ENCODE measurements at regions not wholly inside any gene's neighbourhood (a gene's known extent, or its start where the extent isn't known, plus 50 kb on each side); places are given as distances from the start of the nearest gene placed in this dataset.
"Not testable (repeated sequence)": the region's sequence is repeated elsewhere in the genome, so short reads cannot be mapped to it uniquely, and the experiment has no call there.

- no peak for DNase-seq
Observed at GRCh38 chr5:123997064-123997461, 485.1 kb downstream of the CSNK1G3 start.

GRCh38 chr5:123992641-123993040 is 480.7 kb downstream of the CSNK1G3 start:
- DNase-seq = no peak

DNA sequence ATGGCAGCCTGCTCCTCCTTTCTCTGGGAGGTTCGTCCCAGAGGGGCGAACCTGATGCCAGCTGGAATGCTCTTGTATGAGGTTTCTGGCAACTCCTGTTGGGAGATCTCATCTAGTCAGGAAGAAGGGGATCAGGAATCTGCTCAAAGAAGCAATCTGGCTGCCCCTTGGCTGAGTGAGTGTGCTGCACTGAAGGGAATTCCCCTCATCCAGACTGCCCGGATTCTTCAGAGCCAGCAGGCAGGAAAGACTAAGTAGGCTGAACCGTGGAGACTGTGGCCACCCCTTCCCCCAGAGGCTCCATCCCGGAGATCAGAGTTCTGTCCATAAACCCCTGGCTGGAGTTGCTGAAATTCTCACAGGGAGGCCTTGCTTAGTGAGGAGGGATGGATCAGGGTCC is 476.0 kb downstream of the CSNK1G3 start:
- DNase-seq = no peak

- DNase-seq = no peak
Observed at GRCh38 chr5:123976379-123977033, 464.5 kb downstream of the CSNK1G3 start.

DNA sequence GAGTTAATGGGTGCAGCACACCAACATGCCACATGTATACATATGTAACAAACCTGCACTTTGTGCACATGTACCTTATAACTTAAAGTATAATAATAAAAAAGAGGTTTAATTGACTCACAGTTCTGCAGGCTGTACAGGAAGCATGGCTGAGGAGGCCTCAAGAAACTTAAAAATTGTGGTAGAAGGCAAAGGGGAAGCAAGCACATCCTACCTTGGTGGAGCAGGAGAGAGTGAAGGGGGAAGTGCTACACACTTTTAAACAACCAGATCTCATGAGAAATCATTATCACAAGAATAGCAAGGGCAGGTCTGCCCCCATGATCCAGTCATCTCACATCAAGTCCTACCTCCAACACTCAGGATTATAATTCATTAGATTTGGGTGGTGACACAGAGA is 463.5 kb downstream of the CSNK1G3 start:
- not testable (repeated sequence) for DNase-seq

GRCh38 chr5:123966781-123967180 is 454.8 kb downstream of the CSNK1G3 start:
- no peak for DNase-seq

DNA sequence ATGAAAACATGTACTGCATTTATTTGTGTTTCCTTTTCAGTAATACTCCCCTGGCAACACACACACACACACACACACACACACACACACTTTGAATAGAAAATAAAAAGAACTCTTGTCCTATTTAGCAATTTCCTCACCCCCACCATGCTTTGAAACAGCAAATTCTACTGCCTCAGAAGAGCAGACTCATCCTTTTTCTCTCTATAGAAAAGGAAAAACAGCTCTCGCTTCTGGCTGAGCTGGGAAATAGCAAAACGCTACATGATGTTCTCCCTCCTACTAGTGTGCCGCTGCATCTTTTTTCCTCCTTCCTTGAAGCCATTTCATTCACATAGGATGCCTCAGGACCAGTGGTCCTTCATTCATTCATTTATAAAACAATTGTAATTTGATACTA is 453.6 kb downstream of the CSNK1G3 start:
- DNase-seq = no peak

DNA sequence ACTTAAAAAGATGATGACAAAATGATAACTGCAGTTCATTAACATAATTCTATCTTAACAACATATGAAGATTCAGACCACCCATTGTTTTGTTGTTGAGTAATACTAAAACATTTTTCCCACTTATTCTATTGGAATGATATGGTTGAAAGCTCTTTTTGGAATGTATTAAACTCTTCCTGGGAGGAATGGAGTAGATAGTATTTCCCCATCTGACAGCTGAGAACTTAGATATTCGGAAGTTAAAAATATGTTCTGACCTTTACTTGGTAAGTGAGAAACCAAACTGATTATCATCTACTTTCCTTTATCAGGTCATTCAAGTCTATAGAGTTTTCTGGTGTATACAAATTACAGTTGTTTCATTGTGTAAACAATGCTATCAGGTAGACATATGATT is 452.9 kb downstream of the CSNK1G3 start:
- no peak for DNase-seq

- DNase-seq = no peak
Observed at GRCh38 chr5:123960526-123960925, 448.5 kb downstream of the CSNK1G3 start.

DNA sequence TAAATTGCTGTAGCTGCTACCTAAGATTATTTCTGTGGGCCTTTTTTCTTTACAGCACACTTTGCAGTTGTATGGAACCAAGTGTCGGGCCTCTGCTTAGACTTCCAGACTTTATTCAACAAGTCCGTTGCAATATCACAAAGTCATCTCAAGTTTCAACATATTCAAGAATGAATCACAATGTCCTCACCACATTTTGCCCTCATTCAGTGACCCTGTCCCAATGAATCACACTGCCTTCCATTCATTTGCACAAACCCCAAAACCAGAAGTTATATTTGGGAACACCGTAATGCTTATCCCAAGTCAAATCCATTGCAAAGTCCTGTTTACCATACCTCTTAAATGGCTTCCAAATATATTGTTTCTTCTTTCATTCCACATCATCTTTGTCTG is 439.6 kb downstream of the CSNK1G3 start:
- no peak for DNase-seq

DNA sequence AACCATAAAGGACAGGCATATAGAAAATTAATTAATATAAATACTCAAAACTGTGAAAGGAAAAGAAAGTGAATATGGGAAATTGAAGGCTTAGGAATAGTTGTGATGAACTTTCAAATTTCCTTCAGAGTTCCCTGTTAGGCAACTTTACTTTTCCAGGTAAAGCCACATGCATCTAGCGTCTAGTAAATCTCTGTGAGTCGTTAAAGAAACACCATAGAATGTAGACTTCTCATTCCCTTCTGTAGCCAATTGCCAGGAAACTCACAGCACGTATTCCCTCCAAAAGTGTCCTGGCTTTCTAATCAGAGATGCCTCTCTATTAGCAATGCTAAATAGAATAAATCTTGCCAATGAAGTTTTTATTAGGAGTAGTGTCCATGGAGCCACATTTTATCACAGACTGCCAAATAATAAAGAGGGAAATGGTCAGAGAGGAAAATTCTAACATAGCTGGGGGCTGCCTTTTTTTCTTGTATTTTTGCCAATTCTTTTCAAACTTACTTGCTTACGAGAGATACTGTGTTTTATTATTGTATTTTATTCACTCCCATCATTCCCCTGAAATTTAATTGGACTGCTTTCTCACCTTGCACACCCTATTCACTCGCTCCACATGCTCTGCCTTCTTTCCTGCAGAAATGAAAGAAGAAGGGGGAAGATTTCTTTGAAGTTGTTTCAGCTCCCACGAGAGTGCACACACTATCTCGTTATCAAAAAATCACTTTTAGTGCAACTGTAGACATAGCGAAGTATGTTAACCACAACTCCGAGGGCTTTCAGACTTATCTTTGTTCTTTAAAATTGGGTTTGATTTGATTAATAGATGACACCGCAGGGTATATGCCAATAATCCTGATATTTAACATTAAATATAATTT is 439.0 kb downstream of the CSNK1G3 start:
- no peak for DNase-seq

DNA sequence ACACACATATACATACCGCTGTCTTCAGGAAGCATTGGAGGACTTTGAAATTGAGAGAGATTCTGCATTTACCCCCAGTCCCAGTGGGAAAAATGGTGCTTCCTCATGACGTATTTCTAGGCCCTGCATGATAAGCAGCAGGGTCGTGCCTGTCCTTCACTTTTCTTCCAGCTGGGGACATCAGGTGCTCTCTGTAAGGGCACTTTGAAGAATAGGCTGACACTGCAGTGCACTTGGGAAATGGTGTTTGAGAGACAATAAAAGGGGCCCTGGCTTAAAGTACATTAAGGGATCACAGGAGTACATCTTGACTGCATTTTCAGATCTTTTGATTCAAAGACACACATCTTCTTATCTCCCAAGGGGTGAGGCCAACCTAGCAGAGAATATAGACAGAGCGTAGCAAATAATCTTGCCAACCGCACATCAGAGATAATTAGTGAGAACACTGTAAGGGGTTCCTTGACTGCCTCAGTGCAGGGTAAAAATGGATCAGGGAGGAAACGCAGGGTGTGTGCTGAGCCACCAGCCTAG is 437.9 kb downstream of the CSNK1G3 start:
- DNase-seq = no peak

GRCh38 chr5:123949043-123949804 is 437.2 kb downstream of the CSNK1G3 start:
- DNase-seq = no peak

DNA sequence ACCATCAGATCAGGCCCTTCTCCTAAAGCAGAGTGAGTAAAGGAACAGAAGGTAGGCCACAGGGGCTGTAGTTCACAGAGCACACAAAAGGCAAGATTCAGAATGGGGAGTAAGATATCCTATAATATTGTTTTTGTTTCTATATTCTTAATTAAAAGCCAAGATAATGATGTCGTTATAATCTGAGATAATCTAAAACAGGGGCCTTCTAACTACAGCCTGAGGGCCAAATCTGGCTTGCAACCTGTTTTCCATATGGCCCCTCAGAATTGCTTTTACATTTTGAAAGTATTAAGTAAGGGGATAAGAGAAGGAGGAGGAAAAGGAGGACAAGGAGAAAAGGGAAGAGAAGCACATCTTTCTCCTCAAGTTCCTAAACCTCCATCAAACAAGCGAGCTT is 435.8 kb downstream of the CSNK1G3 start:
- no peak for DNase-seq

DNA sequence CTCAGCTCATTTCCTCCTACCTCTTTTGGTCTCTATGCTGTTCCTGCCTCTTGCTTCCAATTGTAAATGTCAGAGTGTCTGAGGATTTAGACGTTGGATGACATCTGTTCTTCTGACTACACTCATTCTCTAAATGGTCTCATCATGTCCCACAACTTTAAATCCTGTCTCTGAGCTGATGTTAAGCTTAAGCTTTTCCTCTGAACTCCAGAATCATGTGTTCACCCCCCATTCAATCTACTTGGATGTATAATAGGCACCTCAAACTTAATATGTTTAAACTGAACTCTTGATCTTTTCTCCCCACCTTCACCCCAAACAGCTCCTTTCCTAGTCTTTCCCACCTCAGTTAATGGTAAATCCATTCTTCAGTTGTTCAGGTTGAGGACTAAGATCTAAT is 433.6 kb downstream of the CSNK1G3 start:
- DNase-seq = no peak

DNA sequence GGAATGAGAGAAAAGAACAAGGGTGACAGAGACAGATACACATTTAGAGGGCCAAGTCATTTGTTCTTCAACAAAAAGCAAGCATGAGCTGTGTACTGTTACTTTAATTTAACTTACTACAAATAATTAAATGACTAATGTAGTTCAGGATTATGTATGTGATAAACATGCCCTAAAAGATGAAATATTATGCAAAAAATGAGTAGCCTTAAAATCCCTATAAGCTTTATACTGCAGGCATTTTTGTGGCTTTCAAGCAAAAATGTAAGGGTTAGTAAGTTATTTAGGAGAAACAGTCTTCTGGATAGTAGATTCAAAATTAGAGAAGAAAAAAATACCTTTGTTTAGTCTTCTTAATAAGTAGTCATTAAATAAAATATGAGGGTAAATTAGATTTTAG is 431.2 kb downstream of the CSNK1G3 start:
- no peak for DNase-seq

- DNase-seq = no peak
Observed at GRCh38 chr5:123940416-123940815, 428.4 kb downstream of the CSNK1G3 start.

- no peak for DNase-seq
Observed at GRCh38 chr5:123937230-123937629, 425.3 kb downstream of the CSNK1G3 start.

GRCh38 chr5:123936548-123936947 is 424.6 kb downstream of the CSNK1G3 start:
- no peak for DNase-seq

- not testable (repeated sequence) for DNase-seq
Observed at GRCh38 chr5:123933812-123934211, 421.8 kb downstream of the CSNK1G3 start.

DNA sequence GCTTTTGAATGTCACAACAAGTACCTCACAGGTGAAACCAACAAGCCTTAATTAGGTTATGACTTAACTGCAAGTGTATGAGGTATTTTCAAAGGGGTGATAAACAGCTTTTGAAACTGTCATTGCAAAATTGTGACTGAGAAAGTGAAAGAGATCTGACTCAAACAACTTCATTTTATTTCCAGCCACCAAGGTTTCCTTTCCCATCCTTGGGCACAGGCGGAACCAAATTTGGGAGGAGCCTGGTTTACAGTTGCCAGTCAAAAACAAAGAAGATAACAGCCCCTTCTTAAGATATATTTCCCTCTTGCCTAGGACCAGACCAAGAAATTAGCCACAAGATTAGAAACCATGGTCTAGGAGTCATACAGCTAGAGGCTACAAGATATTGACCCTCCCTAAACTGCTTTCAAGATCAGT is 417.1 kb downstream of the CSNK1G3 start:
- DNase-seq = no peak

GRCh38 chr5:123928401-123928800 is 416.4 kb downstream of the CSNK1G3 start:
- no peak for DNase-seq

- no peak for DNase-seq
Observed at GRCh38 chr5:123921193-123921592, 409.2 kb downstream of the CSNK1G3 start.

Data from left hindlimb (tissue), 1 donor.